SK-N-SH (cell line): ENCODE measurements at regions not wholly inside any gene's neighbourhood (a gene's known extent, or its start where the extent isn't known, plus 50 kb on each side); places are given as distances from the start of the nearest gene placed in this dataset.
"Not testable (repeated sequence)": the region's sequence is repeated elsewhere in the genome, so short reads cannot be mapped to it uniquely, and the experiment has no call there.

Experiments
- CTCF ChIA-PET: fragments of 300-600, 350-600 bp; formaldehyde crosslinking; extraction: SDS; loops from one replicate; lab custom pipeline; 2021; lab: Yijun Ruan, JAX
- POLR2A ChIA-PET: fragments of 350-600 bp; sonication (Branson Sonifier 250); formaldehyde crosslinking; extraction: SDS; loops from one replicate; lab custom pipeline; 2020; ENCODE audit warnings: antibody characterized with exemption, inconsistent platforms; lab: Yijun Ruan, JAX
- DNase-seq: peaks from one replicate; pipeline ENCODE4 v3.0.0; 2012
- H2AFZ ChIP-seq: fragments of 200-600 bp; sonication (generic); 2 replicates; pipeline ENCODE4 v1.8.1; 2016; ENCODE audit warnings: antibody characterized with exemption, mild to moderate bottlenecking, low read depth
- H3F3A ChIP-seq: fragments of 200-600 bp; sonication (generic); replicated peaks from 2 replicates; pipeline ENCODE3; 2016; ENCODE audit warnings: antibody characterized with exemption, mild to moderate bottlenecking; ENCODE audit not compliant: insufficient read depth
- H3K27ac ChIP-seq, 2 experiments: fragments of 200-500 bp in 1 of 2; fragments of 200-600 bp in 1 of 2; sonication (Bioruptor generic) in 1 of 2; sonication (generic), shearing (Covaris generic) in 1 of 2; 2 replicates each; pipeline versions ENCODE4 v1.5.1 to v1.6.1; 2014 to 2016; ENCODE audit warnings: low read depth in 2 of 2, inconsistent platforms in 1 of 2, low read length in 1 of 2, mild to moderate bottlenecking in 1 of 2, mixed read lengths in 1 of 2
- H3K27me3 ChIP-seq: fragments of 200-600 bp; sonication (generic), shearing (Covaris generic); 2 replicates; pipeline ENCODE4 v1.6.1; 2016; ENCODE audit warnings: mixed run types; ENCODE audit not compliant: insufficient read depth
- H3K36me3 ChIP-seq, 2 experiments: fragments of 200-500 bp in 1 of 2; fragments of 200-600 bp in 1 of 2; sonication (Bioruptor generic) in 1 of 2; sonication (generic) in 1 of 2; replicated peaks in 1 of 2; 2 replicates each; pipeline versions ENCODE3 to v1.5.1; 2014 to 2016; ENCODE audit warnings: low read length in 1 of 2, mild to moderate bottlenecking in 1 of 2; ENCODE audit not compliant: insufficient read depth in 2 of 2, control insufficient read depth in 1 of 2
- H3K4me1 ChIP-seq, 2 experiments: fragments of 200-500 bp in 1 of 2; fragments of 200-600 bp in 1 of 2; sonication (Bioruptor generic) in 1 of 2; sonication (generic), shearing (Covaris generic) in 1 of 2; 2 replicates each; pipeline versions ENCODE4 v1.5.1 to v1.6.1; 2014 to 2016; ENCODE audit warnings: low read depth in 1 of 2, low read length in 1 of 2, mixed run types in 1 of 2; ENCODE audit not compliant: insufficient read depth in 2 of 2, control insufficient read depth in 1 of 2
- H3K4me2 ChIP-seq: fragments of 200-600 bp; sonication (generic), shearing (Covaris generic); 2 replicates; pipeline ENCODE4 v1.6.1; 2017; ENCODE audit warnings: mixed run types
- H3K4me3 ChIP-seq, 2 experiments: fragments of 200-500 bp in 1 of 2; fragments of 200-600 bp in 1 of 2; sonication (Bioruptor generic) in 1 of 2; sonication (generic), shearing (Covaris generic) in 1 of 2; 2 replicates each; pipeline versions ENCODE4 v1.5.1 to v1.8.1; 2014 to 2016; ENCODE audit warnings: low read depth in 2 of 2, inconsistent platforms in 1 of 2, low read length in 1 of 2, mild to moderate bottlenecking in 1 of 2, mixed read lengths in 1 of 2, moderate library complexity in 1 of 2
- H3K79me2 ChIP-seq: fragments of 200-600 bp; sonication (generic); 2 replicates; pipeline ENCODE4 v1.8.1; 2017; ENCODE audit warnings: mild to moderate bottlenecking; ENCODE audit not compliant: insufficient read depth
- H3K9ac ChIP-seq: fragments of 200-600 bp; sonication (generic); 2 replicates; pipeline ENCODE4 v1.6.1; 2017; ENCODE audit warnings: mixed run types
- H3K9me2 ChIP-seq: fragments of 200-600 bp; sonication (generic); 2 replicates; pipeline ENCODE4 v1.6.1; 2017; ENCODE audit warnings: mixed run types
- H3K9me3 ChIP-seq: fragments of 200-600 bp; sonication (generic); 2 replicates; pipeline ENCODE4 v1.6.1; 2017; ENCODE audit warnings: mixed run types, mild to moderate bottlenecking, moderate library complexity
- H4K20me1 ChIP-seq: fragments of 200-600 bp; sonication (generic); 2 replicates; pipeline ENCODE4 v1.6.1; 2017; ENCODE audit warnings: mild to moderate bottlenecking, mixed run types; ENCODE audit not compliant: insufficient read depth
- ELF1 ChIP-seq: IDR thresholded peaks from 2 replicates; pipeline ENCODE4 v1.4.0; 2012
- FOXJ3 ChIP-seq: sonication (generic); formaldehyde crosslinking; IDR thresholded peaks from 2 replicates; pipeline ENCODE4 v1.5.1; 2020; ENCODE audit warnings: mild to moderate bottlenecking, missing genetic modification reagents
- FOXM1 ChIP-seq: IDR thresholded peaks from 2 replicates; pipeline ENCODE4 v1.4.0; 2012; ENCODE audit warnings: low read depth, mild to moderate bottlenecking
- GABPA ChIP-seq: IDR thresholded peaks from 2 replicates; pipeline ENCODE4 v1.4.0; 2012; ENCODE audit warnings: low read depth, mild to moderate bottlenecking
- GATA2 ChIP-seq: sonication (generic); formaldehyde crosslinking; IDR thresholded peaks from 2 replicates; pipeline ENCODE4 v1.5.0; 2020; ENCODE audit warnings: mild to moderate bottlenecking, missing genetic modification reagents
- JUND ChIP-seq: IDR thresholded peaks from 2 replicates; pipeline ENCODE4 v1.4.0; 2012
- MXI1 ChIP-seq: IDR thresholded peaks from 2 replicates; pipeline ENCODE4 v1.6.1; 2012; ENCODE audit warnings: mild to moderate bottlenecking, low read depth, low read length, improper control_type of control experiment
- NFIC ChIP-seq: IDR thresholded peaks from 2 replicates; pipeline ENCODE4 v1.4.0; 2012; ENCODE audit warnings: borderline replicate concordance
- RCOR1 ChIP-seq: fragments of 150-350 bp; IDR thresholded peaks from 2 replicates; pipeline ENCODE4 v1.6.1; 2017; ENCODE audit warnings: antibody characterized with exemption, low read length
- SMC3 ChIP-seq: IDR thresholded peaks from 2 replicates; pipeline ENCODE4 v1.6.1; 2012; ENCODE audit warnings: low read depth, low read length, improper control_type of control experiment
- TAF1 ChIP-seq: IDR thresholded peaks from 2 replicates; pipeline ENCODE4 v1.6.1; 2012; ENCODE audit warnings: low read depth, mild to moderate bottlenecking, low read length, moderate library complexity, borderline replicate concordance
- ZBTB33 ChIP-seq: IDR thresholded peaks from 2 replicates; pipeline ENCODE4 v1.4.0; 2012; ENCODE audit warnings: low read depth, borderline replicate concordance
- WGBS: methylation state at CpG from one replicate; pipeline ENCODE4 v1.1.6; 2017; ENCODE audit warnings: low lambda C conversion rate; 5-methylcytosine and 5-hydroxymethylcytosine counted together
- TF ChIP-seq, protein P1 (sequence below): IDR thresholded peaks from 2 replicates; pipeline ENCODE4 v1.4.0; 2012; ENCODE audit warnings: low read depth
- TF ChIP-seq, protein P2 (sequence below): IDR thresholded peaks from 2 replicates; pipeline ENCODE4 v1.6.1; 2012; ENCODE audit warnings: mild to moderate bottlenecking, low read depth, low read length, moderate library complexity

GRCh38 chr2:8253781-8254180, 428.1 kb upstream of the ID2 start:
- Histone ChIP-seq H3K9me3 (no peaks in the 10 kb centered on the region), H3K27me3 (no peaks in the 10 kb centered on the region), H3F3A (no peaks in the 10 kb centered on the region), H3K4me1 (peaks cover 0 to 2% of the 10 kb centered on the region in 2 experiments; a peak in 1 of 4 replicates), H2AFZ (no peak overlapping the region), H3K79me2 (no peaks in the 10 kb centered on the region), H3K4me3 (no peak overlapping the region), H3K27ac (no peak overlapping the region), H3K4me2 (no peak overlapping the region), H3K9ac (no peak overlapping the region), H3K36me3 (no peaks in the 10 kb centered on the region), H4K20me1 (no peaks in the 10 kb centered on the region), H3K9me2 (no peaks in the 10 kb centered on the region)
- POLR2A ChIA-PET: no interaction called here
- 57% methylated on average over 2 of the region's 2 CpGs for WGBS
- no peak for DNase-seq
- no peak for TF ChIP-seq FOXM1
- TF ChIP-seq NFIC: no peak
- TF ChIP-seq SMC3: no peak
- TF ChIP-seq, protein P1, sequence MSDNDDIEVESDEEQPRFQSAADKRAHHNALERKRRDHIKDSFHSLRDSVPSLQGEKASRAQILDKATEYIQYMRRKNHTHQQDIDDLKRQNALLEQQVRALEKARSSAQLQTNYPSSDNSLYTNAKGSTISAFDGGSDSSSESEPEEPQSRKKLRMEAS: no peak
- no peak for TF ChIP-seq FOXJ3
- no peak for TF ChIP-seq GATA2
- no peak for TF ChIP-seq RCOR1
- no peak for TF ChIP-seq JUND
- TF ChIP-seq TAF1: no peak
- CTCF ChIA-PET: interaction anchor here (0.8 to 1.3 kb wide), 2 partner anchors 22 to 826 kb away, joined by 3 read pairs; no protein-coding TSS in a partner anchor

DNA sequence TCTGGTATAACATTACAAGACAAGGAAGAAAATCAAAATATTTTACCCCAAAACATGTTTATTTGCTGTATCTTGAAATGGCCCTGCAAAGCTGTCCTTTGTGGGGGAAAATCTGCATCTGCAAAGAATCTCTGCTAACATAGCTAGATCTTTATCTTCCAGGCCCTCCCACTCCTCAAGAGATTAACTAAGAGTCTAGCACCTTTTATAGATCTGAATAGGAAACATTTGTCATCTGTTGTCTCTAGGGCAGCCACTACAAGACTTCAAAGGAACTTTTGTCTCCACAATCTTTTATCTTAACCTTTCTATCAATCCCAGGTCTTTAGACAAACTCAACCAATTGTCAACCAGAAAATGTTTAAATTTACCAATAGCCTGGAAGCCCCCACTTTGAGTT, 427.6 kb upstream of the ID2 start:
- H2AFZ ChIP-seq, H3K9me2 ChIP-seq, H3K79me2 ChIP-seq, POLR2A ChIA-PET, H3K4me3 ChIP-seq, H3K4me2 ChIP-seq, H3K27ac ChIP-seq, H3K9me3 ChIP-seq, H3F3A ChIP-seq, H3K9ac ChIP-seq, H3K27me3 ChIP-seq, H3K36me3 ChIP-seq, H3K4me1 ChIP-seq, H4K20me1 ChIP-seq, DNase-seq: not testable (repeated sequence)
- CTCF ChIA-PET: interaction anchor here (0.8 to 1.3 kb wide), 3 partner anchors 9 to 827 kb away, joined by 3 read pairs; no protein-coding TSS in a partner anchor

DNA sequence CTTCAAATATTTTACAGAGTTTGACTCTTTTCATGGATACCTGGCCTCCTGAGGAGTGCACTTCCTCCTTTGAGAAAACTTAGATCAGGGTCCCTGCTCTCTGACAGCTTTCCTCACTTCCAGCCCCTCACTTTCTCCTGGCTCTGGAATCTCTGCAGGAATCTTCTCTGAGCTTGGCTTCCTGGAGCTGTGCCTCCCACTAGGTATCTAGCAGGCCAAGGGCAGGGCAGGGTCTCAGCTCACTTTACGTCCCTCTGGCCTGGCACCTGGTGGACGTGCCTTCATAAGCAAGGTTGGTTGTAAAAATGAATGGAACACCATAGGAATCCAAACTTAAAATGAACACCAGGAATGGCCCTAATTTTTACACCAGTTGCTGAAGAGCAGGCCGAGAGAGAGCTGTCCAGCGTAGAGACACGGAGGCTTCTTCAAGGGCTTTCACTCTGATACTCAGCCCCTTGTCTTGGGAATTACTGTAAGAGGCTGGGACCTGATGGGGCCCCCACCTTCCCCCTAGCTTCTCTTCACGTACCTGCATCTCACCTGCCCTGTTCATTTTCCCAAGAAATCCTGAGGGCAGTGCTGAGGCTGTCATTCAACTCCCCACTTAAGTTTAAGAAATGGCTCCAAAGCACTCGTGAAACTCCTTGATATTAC, 426.9 kb upstream of the ID2 start:
- H3K36me3 ChIP-seq: no peaks in the 10 kb centered on the region
- H3K27ac ChIP-seq: no peak overlapping the region
- WGBS: 58% methylated on average over 7 of the region's 7 CpGs
- no peak overlapping the region for H2AFZ ChIP-seq
- no peak overlapping the region for H3K4me2 ChIP-seq
- H3K4me3 ChIP-seq: no peak overlapping the region
- TF ChIP-seq MXI1 (no peak), GABPA (no peak), ELF1 (no peak), ZBTB33 (no peak), SMC3 (no peak)
- TF ChIP-seq, protein P2, sequence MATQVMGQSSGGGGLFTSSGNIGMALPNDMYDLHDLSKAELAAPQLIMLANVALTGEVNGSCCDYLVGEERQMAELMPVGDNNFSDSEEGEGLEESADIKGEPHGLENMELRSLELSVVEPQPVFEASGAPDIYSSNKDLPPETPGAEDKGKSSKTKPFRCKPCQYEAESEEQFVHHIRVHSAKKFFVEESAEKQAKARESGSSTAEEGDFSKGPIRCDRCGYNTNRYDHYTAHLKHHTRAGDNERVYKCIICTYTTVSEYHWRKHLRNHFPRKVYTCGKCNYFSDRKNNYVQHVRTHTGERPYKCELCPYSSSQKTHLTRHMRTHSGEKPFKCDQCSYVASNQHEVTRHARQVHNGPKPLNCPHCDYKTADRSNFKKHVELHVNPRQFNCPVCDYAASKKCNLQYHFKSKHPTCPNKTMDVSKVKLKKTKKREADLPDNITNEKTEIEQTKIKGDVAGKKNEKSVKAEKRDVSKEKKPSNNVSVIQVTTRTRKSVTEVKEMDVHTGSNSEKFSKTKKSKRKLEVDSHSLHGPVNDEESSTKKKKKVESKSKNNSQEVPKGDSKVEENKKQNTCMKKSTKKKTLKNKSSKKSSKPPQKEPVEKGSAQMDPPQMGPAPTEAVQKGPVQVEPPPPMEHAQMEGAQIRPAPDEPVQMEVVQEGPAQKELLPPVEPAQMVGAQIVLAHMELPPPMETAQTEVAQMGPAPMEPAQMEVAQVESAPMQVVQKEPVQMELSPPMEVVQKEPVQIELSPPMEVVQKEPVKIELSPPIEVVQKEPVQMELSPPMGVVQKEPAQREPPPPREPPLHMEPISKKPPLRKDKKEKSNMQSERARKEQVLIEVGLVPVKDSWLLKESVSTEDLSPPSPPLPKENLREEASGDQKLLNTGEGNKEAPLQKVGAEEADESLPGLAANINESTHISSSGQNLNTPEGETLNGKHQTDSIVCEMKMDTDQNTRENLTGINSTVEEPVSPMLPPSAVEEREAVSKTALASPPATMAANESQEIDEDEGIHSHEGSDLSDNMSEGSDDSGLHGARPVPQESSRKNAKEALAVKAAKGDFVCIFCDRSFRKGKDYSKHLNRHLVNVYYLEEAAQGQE: peak; percentile 76; the same call in 1 of the 2 replicates
- TF ChIP-seq, all 33 proteins: peak for 1
- Histone ChIP-seq H3K79me2 (no peaks in the 10 kb centered on the region), H3K9me2 (no peaks in the 10 kb centered on the region), H3K27me3 (no peaks in the 10 kb centered on the region), H3K9me3 (no peaks in the 10 kb centered on the region), H3K9ac (no peak overlapping the region), H3F3A (no peaks in the 10 kb centered on the region), H4K20me1 (no peaks in the 10 kb centered on the region), H3K4me1 (no peaks in the 10 kb centered on the region)
- ChIA-PET POLR2A (no interaction called here), CTCF (interaction anchor here (0.8 to 1.3 kb wide), 2 partner anchors 9 to 23 kb away, joined by 3 read pairs; no protein-coding TSS in a partner anchor)
- DNase-seq: no peak
